WTC11 (cell line): ENCODE measurements at regions not wholly inside any gene's neighbourhood (a gene's known extent, or its start where the extent isn't known, plus 50 kb on each side); places are given as distances from the start of the nearest gene placed in this dataset.

ENCODE experiments used
- ATAC-seq: fragments of 200-7000 bp; cut with Tn5 transposase; 2 replicates; pipeline ENCODE4 v1.10.0; 2021; ENCODE audit warnings: mild to moderate bottlenecking, moderate library complexity
- CTCF ChIA-PET: fragments of 300-600 bp; sonication (Branson Sonifier 250); formaldehyde crosslinking; loops from one replicate; lab custom pipeline; 2021; ENCODE audit warnings: antibody characterized with exemption; lab: Charles Lee
- POLR2A ChIA-PET: fragments of 350-600 bp; sonication (Branson Sonifier 250); formaldehyde crosslinking; loops from one replicate; lab custom pipeline; 2021; ENCODE audit warnings: antibody characterized with exemption; lab: Charles Lee
- DNase-seq: peaks from one replicate; pipeline ENCODE4 v3.0.0; 2021; ENCODE audit warnings: low spot score
- H3K27ac Mint-ChIP-seq: 2 replicates; pipeline ENCODE4 v1.8.0; 2021; ENCODE audit warnings: mixed read lengths
- H3K27me3 Mint-ChIP-seq: 2 replicates; pipeline ENCODE4 v1.8.0; 2021; ENCODE audit warnings: low read depth, mild to moderate bottlenecking, moderate library complexity, mixed read lengths
- H3K36me3 Mint-ChIP-seq: 2 replicates; pipeline ENCODE4 v1.8.0; 2021; ENCODE audit warnings: mixed read lengths
- H3K4me1 Mint-ChIP-seq: 2 replicates; pipeline ENCODE4 v1.8.0; 2022; ENCODE audit warnings: mixed read lengths
- H3K4me3 Mint-ChIP-seq: 2 replicates; pipeline ENCODE4 v1.8.0; 2021; ENCODE audit warnings: mild to moderate bottlenecking, moderate library complexity, mixed read lengths
- H3K9me3 Mint-ChIP-seq: 2 replicates; pipeline ENCODE4 v1.8.0; 2021; ENCODE audit warnings: mixed read lengths
- AFF4 ChIP-seq: sonication (generic); formaldehyde crosslinking; IDR thresholded peaks from 2 replicates; pipeline ENCODE4 v1.8.1; 2023; ENCODE audit warnings: mild to moderate bottlenecking, missing genetic modification reagents, borderline replicate concordance
- ARID4B ChIP-seq: sonication (generic); formaldehyde crosslinking; IDR thresholded peaks from 2 replicates; pipeline ENCODE4 v1.8.0; 2023; ENCODE audit warnings: missing genetic modification reagents, mild to moderate bottlenecking, borderline replicate concordance
- CDX4 ChIP-seq: fragments of 250-450 bp; sonication (Bioruptor Pico); IDR thresholded peaks from 2 replicates; pipeline ENCODE4 v1.9.0; 2021; ENCODE audit warnings: moderate library complexity, mild to moderate bottlenecking, inconsistent platforms, borderline replicate concordance
- ESRRA ChIP-seq: sonication (generic); formaldehyde crosslinking; IDR thresholded peaks from 2 replicates; pipeline ENCODE4 v1.8.1; 2022; ENCODE audit warnings: mild to moderate bottlenecking, missing genetic modification reagents, borderline replicate concordance
- NFATC4 ChIP-seq: fragments of 250-450 bp; sonication (Bioruptor Pico); IDR thresholded peaks from 2 replicates; pipeline ENCODE4 v1.9.0; 2021; ENCODE audit warnings: mild to moderate bottlenecking
- OVOL2 ChIP-seq: fragments of 250-450 bp; sonication (Bioruptor Pico); IDR thresholded peaks from 2 replicates; pipeline ENCODE4 v1.9.0; 2021; ENCODE audit warnings: mild to moderate bottlenecking, borderline replicate concordance
- TEAD4 ChIP-seq: sonication (generic); formaldehyde crosslinking; IDR thresholded peaks from 2 replicates; pipeline ENCODE4 v1.8.0; 2022; ENCODE audit warnings: mild to moderate bottlenecking, missing genetic modification reagents
- TP53 ChIP-seq: sonication (generic); formaldehyde crosslinking; IDR thresholded peaks from 2 replicates; pipeline ENCODE4 v1.8.1; 2023; ENCODE audit warnings: mild to moderate bottlenecking, missing genetic modification reagents
- ZNF121 ChIP-seq: sonication (generic); formaldehyde crosslinking; IDR thresholded peaks from 2 replicates; pipeline ENCODE4 v1.8.0; 2023; ENCODE audit warnings: missing genetic modification reagents
- ZNF425 ChIP-seq: fragments of 250-450 bp; sonication (Bioruptor Pico); conservative IDR thresholded peaks from 2 replicates; pipeline ENCODE4 v1.9.0; 2021; ENCODE audit warnings: mild to moderate bottlenecking
- TF ChIP-seq, protein P1 (sequence below): sonication (generic); formaldehyde crosslinking; IDR thresholded peaks from 2 replicates; pipeline ENCODE4 v1.8.1; 2022; ENCODE audit warnings: low read depth, missing genetic modification reagents, borderline replicate concordance
- TF ChIP-seq, protein P2 (sequence below): sonication (generic); formaldehyde crosslinking; IDR thresholded peaks from 2 replicates; pipeline ENCODE4 v1.8.0; 2022; ENCODE audit warnings: mild to moderate bottlenecking, missing genetic modification reagents

DNA sequence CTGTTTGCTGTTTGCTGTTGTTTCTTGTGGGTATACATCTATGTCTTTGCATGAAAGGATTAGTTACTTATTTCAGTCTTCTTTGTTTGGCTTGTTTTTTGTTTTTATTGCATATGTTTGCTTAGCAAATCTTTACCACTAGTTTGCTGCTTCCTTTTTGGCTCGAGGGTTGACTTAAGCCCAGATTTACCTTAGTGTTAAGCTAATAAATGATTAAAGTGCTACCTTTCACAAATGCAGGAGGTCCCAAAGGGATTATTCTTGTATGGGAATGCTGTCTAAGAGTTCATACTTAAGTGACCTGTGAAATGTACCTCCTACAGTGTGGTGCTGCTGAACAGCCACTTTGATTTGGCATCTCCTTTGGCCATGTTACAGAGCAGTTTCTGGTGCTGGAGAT, 273.5 kb upstream of the NPY start (continued):
- TF ChIP-seq CDX4 (CRISPR knock-in tag), result no peak

DNA sequence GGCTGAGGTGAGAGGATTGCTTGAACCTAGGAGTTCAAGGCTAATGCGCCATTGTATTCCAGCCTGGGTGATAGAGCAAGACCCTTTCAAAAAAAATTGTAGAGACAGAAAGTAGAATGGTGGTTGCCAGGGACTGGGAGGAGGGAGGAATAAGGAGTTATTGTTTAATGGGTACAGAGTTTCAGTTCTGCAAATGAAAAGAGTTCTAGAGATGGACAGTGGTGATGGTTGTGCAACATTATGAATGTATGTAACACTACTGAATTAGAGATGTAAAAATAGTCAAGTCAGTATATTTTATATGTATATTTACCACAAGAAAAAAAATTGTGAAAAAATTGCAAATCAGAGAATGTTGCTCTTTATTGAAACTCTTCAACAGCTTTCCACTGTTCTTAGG, 266.5 kb upstream of the NPY start:
- no peak overlapping the region for H3K4me3 Mint-ChIP-seq
- CTCF ChIA-PET, result no interaction called here
- H3K27me3 Mint-ChIP-seq, result no peaks in the 10 kb centered on the region; the same call in 1 of the 2 replicates
- no peaks in the 10 kb centered on the region for H3K4me1 Mint-ChIP-seq
- TF ChIP-seq OVOL2 (CRISPR knock-in tag) (no peak), TEAD4 (no peak), ESRRA (CRISPR knock-in tag) (no peak), NFATC4 (CRISPR knock-in tag) (no peak)
- TF ChIP-seq, all 79 proteins: peak for 0
- DNase-seq (no peak), ATAC-seq (no peak)
- POLR2A ChIA-PET, result no interaction called here
- Mint-ChIP-seq H3K9me3 (peaks cover 11% of the 10 kb centered on the region), H3K27ac (no peak overlapping the region), H3K36me3 (no peaks in the 10 kb centered on the region)

GRCh38 chr7:24018331-24018730, 265.7 kb upstream of the NPY start:
- CTCF ChIA-PET, result no interaction called here
- no peak for DNase-seq
- POLR2A ChIA-PET, result no interaction called here
- no peak for ATAC-seq
- H3K27ac Mint-ChIP-seq, result no peak overlapping the region
- H3K4me3 Mint-ChIP-seq, result no peak overlapping the region
- H3K36me3 Mint-ChIP-seq, result no peaks in the 10 kb centered on the region
- no peaks in the 10 kb centered on the region; the same call in 1 of the 2 replicates for H3K27me3 Mint-ChIP-seq
- 0 out of 2 replicates have a peak, but pooled peaks cover 6% of the 10 kb centered on the region for H3K9me3 Mint-ChIP-seq
- H3K4me1 Mint-ChIP-seq, result no peaks in the 10 kb centered on the region
- no peak for TF ChIP-seq ZNF121
- no peak for TF ChIP-seq ZNF425 (CRISPR knock-in tag)
- TF ChIP-seq, protein P1, sequence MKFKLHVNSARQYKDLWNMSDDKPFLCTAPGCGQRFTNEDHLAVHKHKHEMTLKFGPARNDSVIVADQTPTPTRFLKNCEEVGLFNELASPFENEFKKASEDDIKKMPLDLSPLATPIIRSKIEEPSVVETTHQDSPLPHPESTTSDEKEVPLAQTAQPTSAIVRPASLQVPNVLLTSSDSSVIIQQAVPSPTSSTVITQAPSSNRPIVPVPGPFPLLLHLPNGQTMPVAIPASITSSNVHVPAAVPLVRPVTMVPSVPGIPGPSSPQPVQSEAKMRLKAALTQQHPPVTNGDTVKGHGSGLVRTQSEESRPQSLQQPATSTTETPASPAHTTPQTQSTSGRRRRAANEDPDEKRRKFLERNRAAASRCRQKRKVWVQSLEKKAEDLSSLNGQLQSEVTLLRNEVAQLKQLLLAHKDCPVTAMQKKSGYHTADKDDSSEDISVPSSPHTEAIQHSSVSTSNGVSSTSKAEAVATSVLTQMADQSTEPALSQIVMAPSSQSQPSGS (CRISPR knock-in tag), result no peak
- TF ChIP-seq, protein P2, sequence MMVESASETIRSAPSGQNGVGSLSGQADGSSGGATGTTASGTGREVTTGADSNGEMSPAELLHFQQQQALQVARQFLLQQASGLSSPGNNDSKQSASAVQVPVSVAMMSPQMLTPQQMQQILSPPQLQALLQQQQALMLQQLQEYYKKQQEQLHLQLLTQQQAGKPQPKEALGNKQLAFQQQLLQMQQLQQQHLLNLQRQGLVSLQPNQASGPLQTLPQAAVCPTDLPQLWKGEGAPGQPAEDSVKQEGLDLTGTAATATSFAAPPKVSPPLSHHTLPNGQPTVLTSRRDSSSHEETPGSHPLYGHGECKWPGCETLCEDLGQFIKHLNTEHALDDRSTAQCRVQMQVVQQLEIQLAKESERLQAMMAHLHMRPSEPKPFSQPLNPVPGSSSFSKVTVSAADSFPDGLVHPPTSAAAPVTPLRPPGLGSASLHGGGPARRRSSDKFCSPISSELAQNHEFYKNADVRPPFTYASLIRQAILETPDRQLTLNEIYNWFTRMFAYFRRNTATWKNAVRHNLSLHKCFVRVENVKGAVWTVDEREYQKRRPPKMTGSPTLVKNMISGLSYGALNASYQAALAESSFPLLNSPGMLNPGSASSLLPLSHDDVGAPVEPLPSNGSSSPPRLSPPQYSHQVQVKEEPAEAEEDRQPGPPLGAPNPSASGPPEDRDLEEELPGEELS (CRISPR knock-in tag), result no peak

- H3K9me3 Mint-ChIP-seq, result 0 out of 2 replicates have a peak, but pooled peaks cover 6% of the 10 kb centered on the region
- no peak for DNase-seq
- no peak for ATAC-seq
- H3K4me1 Mint-ChIP-seq, result peaks cover 6% of the 10 kb centered on the region
- no peaks in the 10 kb centered on the region for H3K36me3 Mint-ChIP-seq
- TF ChIP-seq TP53 (CRISPR knock-in tag) (no peak), ARID4B (CRISPR knock-in tag) (no peak), NFATC4 (CRISPR knock-in tag) (no peak), AFF4 (CRISPR knock-in tag) (no peak)
- TF ChIP-seq, all 79 proteins: peak for 0
- H3K27ac Mint-ChIP-seq, result no peak overlapping the region
- no peak overlapping the region for H3K4me3 Mint-ChIP-seq
- no peaks in the 10 kb centered on the region for H3K27me3 Mint-ChIP-seq
- CTCF ChIA-PET, result no interaction called here
- POLR2A ChIA-PET, result no interaction called here
These were observed 264.1 kb upstream of the NPY start for GRCh38 chr7:24019841-24020240.
